ENCODE measurements at regions not wholly inside any gene's neighbourhood (a gene's known extent, or its start where the extent isn't known, plus 50 kb on each side); places are given as distances from the start of the nearest gene placed in this dataset.

GRCh38 chr6:91611190-91611589, 1024.3 kb upstream of the MAP3K7 start:
- WGBS (ENCODE audit: insufficient coverage, low coverage, low lambda C conversion rate, missing lambda C conversion rate) = 76% methylated on average over 7 of the region's 7 CpGs
- no peak for DNase-seq
- H3K27ac ChIP-seq = no peak overlapping the region
- intact Hi-C loops (cut with DNase I) = no loop called here
- H3K4me3 ChIP-seq = no peak overlapping the region
- H3K4me1 ChIP-seq = no peaks in the 10 kb centered on the region
- TF ChIP-seq, protein P1, sequence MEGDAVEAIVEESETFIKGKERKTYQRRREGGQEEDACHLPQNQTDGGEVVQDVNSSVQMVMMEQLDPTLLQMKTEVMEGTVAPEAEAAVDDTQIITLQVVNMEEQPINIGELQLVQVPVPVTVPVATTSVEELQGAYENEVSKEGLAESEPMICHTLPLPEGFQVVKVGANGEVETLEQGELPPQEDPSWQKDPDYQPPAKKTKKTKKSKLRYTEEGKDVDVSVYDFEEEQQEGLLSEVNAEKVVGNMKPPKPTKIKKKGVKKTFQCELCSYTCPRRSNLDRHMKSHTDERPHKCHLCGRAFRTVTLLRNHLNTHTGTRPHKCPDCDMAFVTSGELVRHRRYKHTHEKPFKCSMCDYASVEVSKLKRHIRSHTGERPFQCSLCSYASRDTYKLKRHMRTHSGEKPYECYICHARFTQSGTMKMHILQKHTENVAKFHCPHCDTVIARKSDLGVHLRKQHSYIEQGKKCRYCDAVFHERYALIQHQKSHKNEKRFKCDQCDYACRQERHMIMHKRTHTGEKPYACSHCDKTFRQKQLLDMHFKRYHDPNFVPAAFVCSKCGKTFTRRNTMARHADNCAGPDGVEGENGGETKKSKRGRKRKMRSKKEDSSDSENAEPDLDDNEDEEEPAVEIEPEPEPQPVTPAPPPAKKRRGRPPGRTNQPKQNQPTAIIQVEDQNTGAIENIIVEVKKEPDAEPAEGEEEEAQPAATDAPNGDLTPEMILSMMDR (IDR thresholded peaks at IDR 0.05) = no peak
- TF ChIP-seq POLR2A (IDR thresholded peaks at IDR 0.05) = no peak
- no peaks in the 10 kb centered on the region for H3K36me3 ChIP-seq
- H3K27me3 ChIP-seq = no peaks in the 10 kb centered on the region
- ATAC-seq = no peak
- no peaks in the 10 kb centered on the region for H3K9me3 ChIP-seq

DNA sequence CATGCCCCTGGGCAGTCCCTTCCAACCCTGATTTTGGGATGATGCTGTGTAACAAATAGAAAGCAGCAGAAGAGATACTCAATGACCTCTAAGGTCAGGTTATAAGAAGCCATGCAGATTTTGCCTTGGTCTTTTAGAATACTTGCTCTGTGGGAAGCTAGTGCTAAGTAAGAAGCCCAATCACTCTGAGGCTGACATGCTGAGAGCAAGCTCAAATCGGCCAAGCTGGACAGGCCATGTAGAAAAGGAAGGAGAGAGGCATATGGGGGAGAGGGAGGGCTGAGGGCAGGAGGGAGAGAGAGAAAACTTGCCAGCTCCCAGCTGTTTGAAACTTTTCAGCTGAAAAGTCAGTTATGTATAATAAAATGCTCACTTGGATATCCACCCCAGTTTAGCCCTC, 1021.6 kb upstream of the MAP3K7 start:
- WGBS (ENCODE audit: insufficient coverage, low coverage, low lambda C conversion rate, missing lambda C conversion rate) = 33% methylated on average over 1 of the region's 1 CpG
- H3K4me3 ChIP-seq = no peak overlapping the region
- no peak overlapping the region for H3K27ac ChIP-seq
- no peaks in the 10 kb centered on the region for H3K27me3 ChIP-seq
- intact Hi-C loops (cut with DNase I) = no loop called here
- TF ChIP-seq, protein P1 (IDR thresholded peaks at IDR 0.05) = no peak
- no peak for TF ChIP-seq POLR2A (IDR thresholded peaks at IDR 0.05)
- no peaks in the 10 kb centered on the region for H3K9me3 ChIP-seq
- ATAC-seq (no peak), DNase-seq (no peak)
- peaks cover 0 to 3% (median 0%) of the 10 kb centered on the region in 4 donors for H3K4me1 ChIP-seq
- no peaks in the 10 kb centered on the region for H3K36me3 ChIP-seq

GRCh38 chr6:91606148-91606901, 1019.5 kb upstream of the MAP3K7 start:
- peak overlapping the region in 2 of 3 donors; percentile 23 to 38 for H3K4me3 ChIP-seq
- H3K9me3 ChIP-seq = no peaks in the 10 kb centered on the region
- H3K4me1 ChIP-seq = peaks cover 0 to 3% (median 0%) of the 10 kb centered on the region in 4 donors
- H3K36me3 ChIP-seq = no peaks in the 10 kb centered on the region
- DNase-seq (peak in 2 of 3 donors; percentile 41 to 46), ATAC-seq (peak; percentile 72 to 98 (median 94))
- intact Hi-C loops (cut with DNase I) = no loop called here
- H3K27ac ChIP-seq = peak overlapping the region; percentile 20 to 94 (median 70)
- TF ChIP-seq, protein P1 (IDR thresholded peaks at IDR 0.05) = no peak
- TF ChIP-seq POLR2A (IDR thresholded peaks at IDR 0.05) = no peak
- no peaks in the 10 kb centered on the region for H3K27me3 ChIP-seq
- WGBS (ENCODE audit: insufficient coverage, low coverage, low lambda C conversion rate, missing lambda C conversion rate) = 29% methylated on average over 7 of the region's 7 CpGs

GRCh38 chr6:91600561-91600960, 1013.7 kb upstream of the MAP3K7 start:
- Histone ChIP-seq H3K36me3 (no peaks in the 10 kb centered on the region), H3K4me3 (no peak overlapping the region), H3K27me3 (no peaks in the 10 kb centered on the region), H3K9me3 (no peaks in the 10 kb centered on the region), H3K4me1 (no peaks in the 10 kb centered on the region), H3K27ac (no peak overlapping the region)
- TF ChIP-seq POLR2A (IDR thresholded peaks at IDR 0.05) = no peak
- TF ChIP-seq, protein P1 (IDR thresholded peaks at IDR 0.05) = no peak
- DNase-seq = no peak
- intact Hi-C loops (cut with DNase I) = no loop called here
- WGBS (ENCODE audit: insufficient coverage, low coverage, low lambda C conversion rate, missing lambda C conversion rate) = 83% methylated on average over 1 of the region's 2 CpGs
- no peak for ATAC-seq
